PC-3 (cell line): ENCODE measurements at regions not wholly inside any gene's neighbourhood (a gene's known extent, or its start where the extent isn't known, plus 50 kb on each side); places are given as distances from the start of the nearest gene placed in this dataset.

Experiments used
- CTCF ChIP-seq: fragments of 300-600 bp; sonication (generic); conservative IDR thresholded peaks from 2 replicates; pipeline ENCODE4 v1.5.1; 2017; ENCODE audit warnings: antibody characterized with exemption, low read depth, mild to moderate bottlenecking, low read length
- EZH2 ChIP-seq: fragments of 300-600 bp; sonication (generic); IDR thresholded peaks from one replicate; pipeline ENCODE4 v1.6.1; 2017; ENCODE audit warnings: antibody characterized with exemption, mild to moderate bottlenecking, low read length; ENCODE audit not compliant: unreplicated experiment

GRCh38 chr10:36882781-36883180 lies 242.6 kb upstream of the ANKRD30A start:
- TF ChIP-seq CTCF (no peak), EZH2 (no peak)
